NCI-H2227 (cell line): ENCODE measurements at regions not wholly inside any gene's neighbourhood (a gene's known extent, or its start where the extent isn't known, plus 50 kb on each side); places are given as distances from the start of the nearest gene placed in this dataset.

ENCODE experiments used
- DNase-seq: peaks from one replicate; lab custom pipeline; 2025; ENCODE audit not compliant: unreplicated experiment; lab: John Stamatoyannopoulos, UW

GRCh38 chr4:152164561-152164960, 371.3 kb downstream of the FBXW7 start:
- DNase-seq = no peak

- no peak for DNase-seq
Measured at GRCh38 chr4:152162331-152162697, 373.6 kb downstream of the FBXW7 start.

- DNase-seq = peak; percentile 4
Measured at GRCh38 chr4:152161676-152162330, 374.1 kb downstream of the FBXW7 start.

GRCh38 chr4:152160225-152160800, 375.6 kb downstream of the FBXW7 start:
- no peak for DNase-seq

- no peak for DNase-seq
Measured at GRCh38 chr4:152159773-152160172, 376.1 kb downstream of the FBXW7 start.

GRCh38 chr4:152158225-152158624, 377.7 kb downstream of the FBXW7 start:
- DNase-seq = no peak

- DNase-seq = no peak
Measured at GRCh38 chr4:152157629-152158028, 378.3 kb downstream of the FBXW7 start.

GRCh38 chr4:152156442-152156841, 379.4 kb downstream of the FBXW7 start:
- no peak for DNase-seq

GRCh38 chr4:152155070-152155469, 380.8 kb downstream of the FBXW7 start:
- no peak for DNase-seq

GRCh38 chr4:152154433-152154832, 381.5 kb downstream of the FBXW7 start:
- DNase-seq = no peak

GRCh38 chr4:152153476-152154270, 382.2 kb downstream of the FBXW7 start:
- DNase-seq = no peak

GRCh38 chr4:152150214-152150613, 385.7 kb downstream of the FBXW7 start:
- no peak for DNase-seq

GRCh38 chr4:152149745-152150144, 386.1 kb downstream of the FBXW7 start:
- DNase-seq = no peak

GRCh38 chr4:152148057-152148456, 387.2 kb upstream of the GATB start:
- DNase-seq = no peak

- DNase-seq = no peak
Measured at GRCh38 chr4:152146244-152146643, 385.4 kb upstream of the GATB start.

- no peak for DNase-seq
Measured at GRCh38 chr4:152143806-152144205, 383.0 kb upstream of the GATB start.

- DNase-seq = no peak
Measured at GRCh38 chr4:152138451-152138850, 377.6 kb upstream of the GATB start.

- no peak for DNase-seq
Measured at GRCh38 chr4:152132776-152133175, 372.0 kb upstream of the GATB start.

- no peak for DNase-seq
Measured at GRCh38 chr4:152128356-152128755, 367.5 kb upstream of the GATB start.

GRCh38 chr4:152126238-152126637, 365.4 kb upstream of the GATB start:
- no peak for DNase-seq

- peak; percentile 61 for DNase-seq
Measured at GRCh38 chr4:152118819-152119553, 358.2 kb upstream of the GATB start.
